ENCODE measurements at regions not wholly inside any gene's neighbourhood (a gene's known extent, or its start where the extent isn't known, plus 50 kb on each side); places are given as distances from the start of the nearest gene placed in this dataset.

GRCh38 chr12:93137656-93138612 is 208.8 kb upstream of the EEA1 start (continued):
- TF ChIP-seq, protein P1, sequence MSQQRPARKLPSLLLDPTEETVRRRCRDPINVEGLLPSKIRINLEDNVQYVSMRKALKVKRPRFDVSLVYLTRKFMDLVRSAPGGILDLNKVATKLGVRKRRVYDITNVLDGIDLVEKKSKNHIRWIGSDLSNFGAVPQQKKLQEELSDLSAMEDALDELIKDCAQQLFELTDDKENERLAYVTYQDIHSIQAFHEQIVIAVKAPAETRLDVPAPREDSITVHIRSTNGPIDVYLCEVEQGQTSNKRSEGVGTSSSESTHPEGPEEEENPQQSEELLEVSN (IDR thresholded peaks at IDR 0.05): no peak
- TF ChIP-seq CBX5 (IDR thresholded peaks at IDR 0.05; ENCODE audit: low read depth, low read length) (no peak), EP300 (IDR thresholded peaks at IDR 0.05; ENCODE audit: borderline replicate concordance in 1 of 2, low read depth in 2 of 2, low read length in 2 of 2) (no peak), TEAD4 (IDR thresholded peaks at IDR 0.05; ENCODE audit: low read depth, low read length) (no peak), TCF12 (IDR thresholded peaks at IDR 0.05; ENCODE audit: low read depth, low read length) (no peak), NANOG (IDR thresholded peaks at IDR 0.05; ENCODE audit: insufficient read depth, low read depth, low read length, poor library complexity, severe bottlenecking) (no peak), EZH2 (IDR thresholded peaks at IDR 0.05; ENCODE audit: low read depth, low read length, severe bottlenecking) (no peak), SIN3A (conservative IDR thresholded peaks at IDR 0.05 in 1 of 2, IDR thresholded peaks at IDR 0.05 in 1 of 2; ENCODE audit: low read depth in 1 of 2, low read length in 2 of 2) (no peak), SIX5 (IDR thresholded peaks at IDR 0.05; ENCODE audit: low read depth, low read length) (no peak), BACH1 (IDR thresholded peaks at IDR 0.05; ENCODE audit: low read length) (no peak), RFX5 (IDR thresholded peaks at IDR 0.05; ENCODE audit: borderline replicate concordance, low read depth, low read length) (no peak)

All from H1 (cell line).